ENCODE measurements at regions not wholly inside any gene's neighbourhood (a gene's known extent, or its start where the extent isn't known, plus 50 kb on each side); places are given as distances from the start of the nearest gene placed in this dataset.

DNA sequence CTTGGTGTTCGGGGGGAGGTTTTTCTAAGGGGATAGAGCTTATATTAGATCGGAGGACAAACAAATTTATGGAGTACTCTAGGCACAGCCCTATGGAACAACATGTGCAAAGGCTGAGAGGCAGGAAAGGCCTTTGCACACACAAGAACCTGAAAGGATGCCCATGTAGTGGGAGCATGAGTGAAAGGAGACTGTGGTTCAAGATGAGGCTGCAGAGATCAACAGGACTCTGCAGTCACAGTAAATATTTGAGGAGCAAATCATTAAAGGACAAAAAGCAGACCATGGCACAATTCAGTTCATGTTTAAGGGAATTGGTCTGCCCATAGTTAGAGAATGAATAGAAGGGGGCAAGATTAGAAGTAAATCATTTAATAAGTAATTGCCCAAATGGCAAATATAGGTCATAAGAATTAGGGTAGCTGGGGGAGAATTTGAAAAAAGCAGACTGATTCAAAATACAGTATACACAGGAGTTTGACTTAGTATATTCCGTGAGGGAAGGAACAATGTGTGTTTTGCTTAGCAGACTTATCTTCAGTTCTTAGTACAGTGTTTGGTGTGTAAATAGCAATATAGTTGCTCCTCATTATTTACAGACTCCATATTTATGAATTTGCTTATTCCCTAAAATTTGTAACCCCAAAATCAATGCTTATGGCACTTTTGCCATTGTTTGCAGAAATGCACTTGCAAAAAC lies 268.1 kb downstream of the SEC16B start:
- TF ChIP-seq, protein P1, sequence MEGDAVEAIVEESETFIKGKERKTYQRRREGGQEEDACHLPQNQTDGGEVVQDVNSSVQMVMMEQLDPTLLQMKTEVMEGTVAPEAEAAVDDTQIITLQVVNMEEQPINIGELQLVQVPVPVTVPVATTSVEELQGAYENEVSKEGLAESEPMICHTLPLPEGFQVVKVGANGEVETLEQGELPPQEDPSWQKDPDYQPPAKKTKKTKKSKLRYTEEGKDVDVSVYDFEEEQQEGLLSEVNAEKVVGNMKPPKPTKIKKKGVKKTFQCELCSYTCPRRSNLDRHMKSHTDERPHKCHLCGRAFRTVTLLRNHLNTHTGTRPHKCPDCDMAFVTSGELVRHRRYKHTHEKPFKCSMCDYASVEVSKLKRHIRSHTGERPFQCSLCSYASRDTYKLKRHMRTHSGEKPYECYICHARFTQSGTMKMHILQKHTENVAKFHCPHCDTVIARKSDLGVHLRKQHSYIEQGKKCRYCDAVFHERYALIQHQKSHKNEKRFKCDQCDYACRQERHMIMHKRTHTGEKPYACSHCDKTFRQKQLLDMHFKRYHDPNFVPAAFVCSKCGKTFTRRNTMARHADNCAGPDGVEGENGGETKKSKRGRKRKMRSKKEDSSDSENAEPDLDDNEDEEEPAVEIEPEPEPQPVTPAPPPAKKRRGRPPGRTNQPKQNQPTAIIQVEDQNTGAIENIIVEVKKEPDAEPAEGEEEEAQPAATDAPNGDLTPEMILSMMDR (IDR thresholded peaks at IDR 0.05), result no peak
- no peak for TF ChIP-seq POLR2A (IDR thresholded peaks at IDR 0.05)
